ENCODE measurements at regions not wholly inside any gene's neighbourhood (a gene's known extent, or its start where the extent isn't known, plus 50 kb on each side); places are given as distances from the start of the nearest gene placed in this dataset.
A peak's percentile ranks its signal among the peaks of the same experiment; 100 is the strongest.

GRCh38 chr15:38062696-38063095 lies 128.3 kb downstream of the TMCO5A start:
- Histone ChIP-seq H3K27me3 (no peaks in the 10 kb centered on the region), H3K27ac (no peak overlapping the region), H3K4me3 (no peak overlapping the region), H3K9me3 (no peaks in the 10 kb centered on the region), H3K36me3 (no peaks in the 10 kb centered on the region), H3K4me1 (peaks cover 0 to 15% of the 10 kb centered on the region in 2 donors)
- DNase-seq (no peak), ATAC-seq (no peak)
- TF ChIP-seq, protein P1, sequence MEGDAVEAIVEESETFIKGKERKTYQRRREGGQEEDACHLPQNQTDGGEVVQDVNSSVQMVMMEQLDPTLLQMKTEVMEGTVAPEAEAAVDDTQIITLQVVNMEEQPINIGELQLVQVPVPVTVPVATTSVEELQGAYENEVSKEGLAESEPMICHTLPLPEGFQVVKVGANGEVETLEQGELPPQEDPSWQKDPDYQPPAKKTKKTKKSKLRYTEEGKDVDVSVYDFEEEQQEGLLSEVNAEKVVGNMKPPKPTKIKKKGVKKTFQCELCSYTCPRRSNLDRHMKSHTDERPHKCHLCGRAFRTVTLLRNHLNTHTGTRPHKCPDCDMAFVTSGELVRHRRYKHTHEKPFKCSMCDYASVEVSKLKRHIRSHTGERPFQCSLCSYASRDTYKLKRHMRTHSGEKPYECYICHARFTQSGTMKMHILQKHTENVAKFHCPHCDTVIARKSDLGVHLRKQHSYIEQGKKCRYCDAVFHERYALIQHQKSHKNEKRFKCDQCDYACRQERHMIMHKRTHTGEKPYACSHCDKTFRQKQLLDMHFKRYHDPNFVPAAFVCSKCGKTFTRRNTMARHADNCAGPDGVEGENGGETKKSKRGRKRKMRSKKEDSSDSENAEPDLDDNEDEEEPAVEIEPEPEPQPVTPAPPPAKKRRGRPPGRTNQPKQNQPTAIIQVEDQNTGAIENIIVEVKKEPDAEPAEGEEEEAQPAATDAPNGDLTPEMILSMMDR (IDR thresholded peaks at IDR 0.05): no peak
- intact Hi-C loops (cut with DNase I): no loop called here

- H3K27ac ChIP-seq: no peak overlapping the region
- H3K9me3 ChIP-seq: no peaks in the 10 kb centered on the region
- no peak for ATAC-seq
- TF ChIP-seq, protein P1 (IDR thresholded peaks at IDR 0.05): no peak
- no peaks in the 10 kb centered on the region for H3K36me3 ChIP-seq
- intact Hi-C loops (cut with DNase I): no loop called here
- no peaks in the 10 kb centered on the region for H3K27me3 ChIP-seq
- no peak overlapping the region for H3K4me3 ChIP-seq
- no peak for DNase-seq
- peaks cover 9 to 25% of the 10 kb centered on the region in 2 donors for H3K4me1 ChIP-seq
Observed at GRCh38 chr15:38065721-38066345, 131.4 kb downstream of the TMCO5A start.

- H3K27me3 ChIP-seq: no peaks in the 10 kb centered on the region
- H3K4me1 ChIP-seq: peaks cover 9 to 33% of the 10 kb centered on the region in 2 donors
- DNase-seq (no peak), ATAC-seq (no peak)
- H3K36me3 ChIP-seq: no peaks in the 10 kb centered on the region
- TF ChIP-seq, protein P1 (IDR thresholded peaks at IDR 0.05): no peak
- no peaks in the 10 kb centered on the region for H3K9me3 ChIP-seq
- H3K4me3 ChIP-seq: no peak overlapping the region
- intact Hi-C loops (cut with DNase I): no loop called here
- no peak overlapping the region for H3K27ac ChIP-seq
Observed at GRCh38 chr15:38066612-38067011, 132.2 kb downstream of the TMCO5A start.

DNA sequence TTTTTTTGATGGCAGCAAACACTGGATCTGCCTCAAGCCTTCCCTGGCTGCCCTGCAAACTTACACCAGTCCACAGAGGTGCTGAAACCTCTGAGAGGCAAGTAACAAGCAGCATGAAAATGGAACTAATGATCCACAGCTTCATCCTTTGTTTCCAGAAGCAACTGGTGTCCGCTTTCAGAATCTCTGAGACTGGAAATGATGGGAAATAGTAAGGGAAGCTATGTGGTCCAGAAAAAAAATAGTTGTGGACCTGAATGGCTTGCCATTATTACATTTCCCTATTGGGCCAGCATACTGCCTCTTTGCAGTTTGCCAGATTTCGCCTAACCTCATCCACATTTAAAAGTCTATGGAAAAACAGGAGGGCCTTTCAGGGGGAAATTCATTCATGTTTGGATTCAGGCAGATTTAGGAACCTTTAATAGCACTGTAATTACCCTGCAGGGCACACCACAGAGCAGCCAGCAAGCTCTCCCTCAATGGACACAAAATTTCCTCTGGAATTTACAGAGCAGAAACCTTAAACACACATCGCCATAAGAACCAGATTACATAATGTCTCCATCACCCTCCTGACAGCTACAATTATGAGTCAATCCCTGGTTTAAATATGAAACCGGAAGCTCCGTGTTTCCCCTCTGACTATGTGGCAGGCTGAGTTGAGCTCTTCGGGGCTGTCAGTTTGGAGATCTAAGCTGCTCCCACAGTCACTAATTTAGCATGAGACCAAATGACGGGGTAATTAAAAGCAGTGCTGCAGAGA lies 134.4 kb downstream of the TMCO5A start:
- no peak overlapping the region for H3K4me3 ChIP-seq

More for the DNA sequence above, 134.4 kb downstream of the TMCO5A start:
- Histone ChIP-seq H3K9me3 (no peaks in the 10 kb centered on the region), H3K36me3 (no peaks in the 10 kb centered on the region), H3K27ac (peak overlapping the region; percentile 84 to 96), H3K4me1 (peaks cover 21 to 55% of the 10 kb centered on the region in 2 donors), H3K27me3 (peaks cover 0 to 11% of the 10 kb centered on the region in 2 donors)
- TF ChIP-seq, protein P1 (IDR thresholded peaks at IDR 0.05): no peak
- intact Hi-C loops (cut with DNase I): no loop called here
- DNase-seq (peak in 3 of 4 donors; percentile 35 to 81 (median 61)), ATAC-seq (peak; percentile 43)

Measured in left lung (tissue), 4 donors.